ENCODE measurements at regions not wholly inside any gene's neighbourhood (a gene's known extent, or its start where the extent isn't known, plus 50 kb on each side); places are given as distances from the start of the nearest gene placed in this dataset.
"Not testable (repeated sequence)": the region's sequence is repeated elsewhere in the genome, so short reads cannot be mapped to it uniquely, and the experiment has no call there.

DNA sequence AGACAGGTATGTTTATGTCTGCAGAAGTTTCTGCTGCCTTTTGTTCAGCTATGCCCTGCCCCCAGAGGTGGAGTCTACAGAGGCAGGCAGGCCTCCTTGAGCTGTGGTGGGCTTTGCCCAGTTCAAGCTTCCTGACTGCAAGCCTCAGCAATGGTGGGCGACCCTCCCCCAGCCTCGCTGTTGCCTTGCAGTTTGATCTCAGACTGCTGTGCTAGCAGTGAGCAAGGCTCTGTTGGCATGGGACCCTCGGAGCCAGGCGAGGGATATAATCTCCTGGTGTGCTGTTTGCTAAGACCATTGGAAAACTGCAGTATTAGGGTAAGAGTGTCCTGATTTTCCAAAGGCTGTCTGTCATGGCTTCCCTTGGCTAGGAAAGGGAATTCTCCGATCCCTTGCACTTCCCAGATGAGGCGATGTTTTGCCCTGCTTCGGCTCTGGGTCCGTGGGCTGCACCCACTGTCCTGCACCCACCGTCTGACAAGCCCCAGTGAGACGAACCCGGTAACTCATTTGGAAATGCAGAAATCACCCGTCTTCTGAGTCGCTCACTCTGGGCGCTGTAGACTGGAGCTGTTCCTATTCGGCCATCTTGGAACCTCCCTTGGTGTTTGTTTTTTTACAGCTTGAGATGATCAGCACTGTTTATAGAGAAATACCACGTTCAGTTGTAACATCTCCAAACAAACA lies 2705.5 kb upstream of the PCDH20 start:
- intact Hi-C loops (cut with micrococcal nuclease) = not testable (repeated sequence)

DNA sequence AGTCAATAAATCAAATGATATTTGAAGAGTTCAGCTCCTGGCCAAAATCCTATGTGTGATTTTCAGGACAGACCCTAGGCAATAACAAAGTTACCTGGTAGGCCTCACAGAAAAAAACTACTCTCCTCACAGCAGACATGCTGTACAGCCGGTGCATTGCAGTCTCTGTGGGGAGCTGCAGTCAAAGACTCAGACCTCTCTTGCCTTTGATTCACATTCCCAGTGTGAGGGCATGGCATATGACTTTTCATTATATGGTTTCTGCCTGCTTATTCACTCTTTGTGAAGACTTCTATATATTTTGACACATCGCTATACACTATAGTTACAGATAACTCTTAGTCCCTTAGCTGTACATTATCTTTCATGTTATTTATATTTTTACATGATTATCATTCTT lies 2684.3 kb upstream of the PCDH20 start:
- intact Hi-C loops (cut with micrococcal nuclease) = no loop called here

DNA sequence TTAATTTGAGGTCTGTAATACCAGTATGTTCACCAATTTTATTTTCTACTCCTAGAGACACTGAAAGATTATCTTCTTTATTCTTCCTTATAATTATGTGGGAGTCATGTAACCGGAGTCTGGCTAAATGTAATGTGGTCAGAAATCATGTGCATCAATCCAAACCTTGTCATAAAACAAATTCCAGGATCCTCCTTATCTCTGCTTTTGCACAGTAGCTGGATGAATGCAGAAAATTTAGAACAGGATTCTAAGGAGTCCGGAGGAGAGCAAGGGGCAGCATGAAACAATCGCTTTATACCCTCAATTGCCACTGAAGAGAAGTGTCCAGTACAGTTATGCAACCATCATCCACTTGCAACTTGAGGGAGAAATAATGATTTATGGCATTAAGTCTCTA lies 2674.7 kb upstream of the PCDH20 start:
- intact Hi-C loops (cut with micrococcal nuclease) = no loop called here

DNA sequence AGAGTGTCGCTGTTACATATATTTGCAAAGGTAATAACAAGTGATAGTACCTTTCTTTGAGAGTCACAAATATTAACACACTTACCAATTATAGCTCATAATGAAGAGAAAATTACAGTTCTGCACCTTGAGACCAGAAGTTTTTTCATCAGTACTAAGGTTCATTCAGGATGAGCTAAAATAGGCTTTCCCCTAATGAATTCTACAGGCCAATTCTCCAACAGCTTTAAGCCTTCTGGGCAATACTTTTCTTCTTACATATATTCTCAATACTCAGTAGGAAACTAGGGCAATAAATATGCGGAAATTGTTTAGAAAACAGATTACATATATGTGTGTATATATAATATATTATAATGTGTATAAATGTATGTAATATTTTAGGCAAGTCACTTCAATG lies 2672.8 kb upstream of the PCDH20 start:
- intact Hi-C loops (cut with micrococcal nuclease) = no loop called here

DNA sequence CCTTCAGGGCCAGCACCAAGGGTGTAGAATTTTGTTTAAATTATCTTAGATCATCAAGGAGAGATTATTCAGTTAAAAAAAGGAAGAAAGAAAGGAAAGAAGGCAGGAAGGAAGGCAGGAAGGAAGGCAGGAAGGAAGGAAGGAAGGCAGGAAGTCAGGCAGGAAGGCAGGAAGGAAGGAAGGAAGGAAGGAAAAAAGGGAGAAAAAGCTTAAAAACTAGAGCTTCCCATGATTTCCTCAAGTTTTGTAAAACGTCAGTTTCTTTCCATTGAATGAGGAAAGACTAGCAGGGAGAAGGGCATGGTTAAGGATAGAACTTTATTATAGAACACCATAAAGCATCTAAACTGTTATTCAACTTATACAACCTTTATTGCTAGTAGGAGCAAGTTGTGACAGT lies 2672.0 kb upstream of the PCDH20 start:
- intact Hi-C loops (cut with micrococcal nuclease) = no loop called here

DNA sequence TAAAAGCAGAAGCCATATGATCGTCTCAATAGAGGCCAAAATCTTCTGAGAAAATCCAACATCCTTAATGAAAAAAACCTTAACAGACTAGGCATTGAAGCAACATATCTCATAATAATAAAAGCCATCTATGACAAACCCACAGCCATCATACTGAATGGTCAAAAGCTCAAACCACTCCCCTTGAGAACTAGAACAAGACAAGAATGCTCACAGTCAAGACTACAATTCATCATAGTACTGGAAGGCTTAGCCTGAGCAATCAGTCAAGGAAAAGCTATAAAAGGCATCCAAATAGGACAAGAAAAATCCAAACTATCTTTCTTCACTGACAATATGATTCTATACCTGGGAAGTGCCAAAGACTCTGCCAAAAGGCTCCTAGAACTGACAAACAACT lies 2668.2 kb upstream of the PCDH20 start:
- intact Hi-C loops (cut with micrococcal nuclease) = no loop called here

DNA sequence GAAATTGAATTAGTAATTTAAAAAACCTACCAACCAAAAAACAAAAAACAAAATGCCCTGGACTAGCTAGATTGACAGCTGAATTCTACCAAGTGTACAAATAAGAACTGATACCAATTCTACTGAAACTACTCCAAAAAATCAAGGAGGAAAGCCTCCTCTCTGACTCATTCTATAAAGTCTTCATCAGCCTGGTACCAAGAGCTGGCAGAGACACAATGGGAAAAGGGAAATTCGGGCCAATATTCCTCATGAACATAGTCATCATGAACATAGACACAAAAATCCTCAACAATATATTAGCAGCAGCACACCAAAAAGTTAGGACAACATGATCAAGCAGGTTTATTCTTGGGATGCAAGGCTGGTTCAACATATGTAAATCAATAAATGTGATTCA lies 2667.7 kb upstream of the PCDH20 start:
- intact Hi-C loops (cut with micrococcal nuclease) = no loop called here

DNA sequence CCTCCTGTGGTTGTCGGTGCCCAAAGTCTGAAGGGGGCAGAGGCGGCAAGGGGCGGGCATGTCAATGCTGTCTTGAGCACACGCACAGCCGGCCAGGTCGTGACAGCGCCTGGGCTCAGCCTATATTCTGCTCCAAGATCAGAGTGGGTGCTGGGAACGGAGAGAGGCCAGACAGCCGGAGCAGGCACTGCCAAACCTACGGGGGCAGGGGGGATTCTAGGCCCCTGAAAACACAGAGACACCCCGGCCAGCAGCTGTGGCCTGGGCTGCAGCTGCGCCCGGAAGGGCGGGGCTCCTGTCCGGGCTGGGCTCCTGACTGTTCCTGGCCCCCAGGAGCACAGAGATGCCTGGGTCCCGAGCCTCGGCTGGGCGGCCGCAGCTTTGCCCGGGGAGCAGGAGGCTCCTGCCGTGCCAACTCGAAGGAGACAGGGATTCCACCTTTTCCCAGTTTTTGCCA lies 2662.9 kb upstream of the PCDH20 start:
- intact Hi-C loops (cut with micrococcal nuclease) = no loop called here

DNA sequence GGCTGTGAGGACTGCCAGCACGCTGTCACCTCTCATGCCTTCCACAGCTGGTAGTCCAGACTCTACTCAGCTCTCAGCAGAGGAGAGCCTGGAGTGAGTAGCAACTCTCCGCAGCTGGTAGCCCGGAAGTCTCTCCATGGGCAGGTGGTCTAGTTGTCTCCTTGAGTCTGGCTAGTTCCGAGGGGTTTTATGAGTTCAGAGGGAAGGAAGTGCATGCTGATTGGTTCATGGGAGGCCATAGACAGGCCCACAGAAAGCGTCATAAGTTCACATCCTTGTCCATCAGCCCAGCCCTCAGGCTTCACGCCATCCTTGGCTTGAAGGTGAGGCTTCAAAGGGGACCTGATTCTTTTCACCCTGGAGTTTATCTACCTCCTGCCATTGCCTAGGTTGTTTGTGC lies 2662.4 kb upstream of the PCDH20 start:
- intact Hi-C loops (cut with micrococcal nuclease) = no loop called here

DNA sequence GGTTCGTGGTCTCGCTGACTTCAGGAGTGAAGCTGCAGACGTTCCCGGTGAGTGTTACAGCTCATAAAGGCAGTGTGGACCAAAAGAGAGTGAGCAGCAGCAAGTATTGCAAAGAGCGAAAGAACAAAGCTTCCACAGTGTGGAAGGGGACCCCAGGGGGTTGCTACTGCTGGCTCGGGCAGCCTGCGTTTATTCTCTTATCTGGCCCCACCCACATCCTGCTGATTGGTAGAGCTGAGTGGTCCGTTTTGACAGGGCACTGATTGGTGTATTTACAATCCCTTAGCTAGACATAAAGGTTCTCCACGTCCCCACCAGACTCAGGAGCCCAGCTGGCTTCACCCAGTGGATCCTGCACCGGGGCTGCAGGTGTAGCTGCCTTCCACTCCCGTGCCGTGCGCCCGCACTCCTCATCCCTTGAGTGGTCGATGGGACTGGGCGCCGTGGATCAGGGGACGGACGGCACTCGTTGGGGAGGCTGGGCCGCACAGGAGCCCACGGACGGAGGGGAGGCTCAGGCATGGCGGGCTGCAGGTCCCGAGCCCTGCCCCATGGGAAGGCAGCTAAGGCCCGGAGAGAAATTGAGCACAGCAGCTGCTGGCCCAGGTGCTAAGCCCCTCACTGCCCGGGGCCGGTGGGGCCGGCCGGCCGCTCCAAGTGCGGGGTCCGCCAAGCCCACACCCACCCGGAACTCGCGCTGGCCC lies 2661.6 kb upstream of the PCDH20 start:
- intact Hi-C loops (cut with micrococcal nuclease) = not testable (repeated sequence)

DNA sequence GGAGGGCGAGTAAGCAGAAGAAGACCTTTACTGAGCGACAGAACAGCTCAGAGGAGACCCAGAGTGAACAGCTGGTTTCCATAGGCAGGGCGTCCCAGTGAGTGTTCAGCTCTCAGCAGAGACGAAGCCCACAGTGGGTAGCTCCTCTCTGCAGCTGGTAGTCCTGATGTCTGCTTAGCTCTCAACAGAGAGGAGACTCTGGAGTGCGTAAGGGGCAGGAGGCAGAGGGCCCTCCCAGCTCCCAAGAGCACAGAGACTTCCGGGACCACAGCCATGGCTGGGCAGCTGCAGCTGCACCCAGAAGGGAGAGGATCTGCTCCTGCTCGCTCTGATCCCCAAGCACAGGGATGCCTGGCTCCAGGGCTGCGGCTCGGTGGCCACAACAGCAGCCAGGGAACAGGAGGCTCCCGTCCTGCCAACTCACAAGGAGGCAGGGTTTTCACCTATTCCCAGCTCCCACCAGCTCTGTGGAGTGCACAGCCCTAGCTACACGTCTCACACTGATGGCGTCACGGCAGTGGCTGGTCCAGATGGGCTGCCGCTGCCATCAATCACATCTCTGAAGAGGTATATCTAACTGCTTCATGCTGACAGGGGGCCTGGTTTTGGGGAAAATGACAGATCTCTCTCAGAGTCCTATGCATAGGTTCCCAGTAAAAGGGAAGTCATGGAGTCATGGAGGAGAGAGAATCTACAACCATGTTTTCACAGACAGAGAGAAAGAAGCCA lies 2660.1 kb upstream of the PCDH20 start:
- intact Hi-C loops (cut with micrococcal nuclease) = no loop called here

DNA sequence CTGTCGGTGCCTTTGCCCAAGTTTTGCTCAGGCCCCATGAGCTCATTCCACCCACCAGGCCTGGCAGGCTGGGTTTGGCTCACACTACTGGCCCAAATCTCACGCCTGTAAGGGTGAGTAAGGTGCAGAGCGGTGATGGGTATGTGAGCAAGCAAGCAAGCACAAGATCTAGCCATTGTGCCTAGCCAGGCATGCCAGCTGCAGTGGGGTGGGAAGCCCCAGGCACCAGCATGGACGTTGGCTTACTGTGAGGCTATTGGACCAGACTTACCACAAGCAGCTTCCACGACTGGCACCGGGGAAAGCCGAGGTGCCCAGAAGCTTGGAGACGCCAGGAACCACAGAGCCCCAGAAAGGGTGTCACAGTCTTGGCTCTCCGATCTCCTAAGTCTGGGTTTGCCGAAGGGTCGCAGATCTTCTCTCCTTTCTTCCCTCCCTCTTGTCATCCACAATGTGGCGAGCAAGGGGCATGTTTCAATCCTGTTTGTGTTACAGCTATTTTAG lies 2659.4 kb upstream of the PCDH20 start:
- intact Hi-C loops (cut with micrococcal nuclease) = no loop called here

DNA sequence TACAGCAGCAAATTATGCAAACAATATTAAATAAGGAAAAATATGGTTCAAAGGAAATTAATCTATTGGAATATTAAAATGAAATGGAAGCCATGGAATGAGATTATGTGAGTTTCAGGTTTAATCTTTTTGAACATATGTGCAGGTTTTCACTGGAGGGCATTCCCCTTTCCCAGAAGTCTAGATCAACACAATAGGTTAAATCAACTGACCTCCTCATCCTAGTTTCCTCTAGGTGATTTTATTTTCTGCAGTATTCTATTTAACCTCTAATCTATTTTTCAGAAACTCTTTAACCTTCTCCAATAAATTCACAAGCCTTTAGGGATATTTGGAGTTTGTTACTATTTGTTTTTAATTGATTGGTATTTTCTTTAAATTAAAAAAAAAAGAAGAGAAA lies 2657.6 kb upstream of the PCDH20 start:
- intact Hi-C loops (cut with micrococcal nuclease) = no loop called here

DNA sequence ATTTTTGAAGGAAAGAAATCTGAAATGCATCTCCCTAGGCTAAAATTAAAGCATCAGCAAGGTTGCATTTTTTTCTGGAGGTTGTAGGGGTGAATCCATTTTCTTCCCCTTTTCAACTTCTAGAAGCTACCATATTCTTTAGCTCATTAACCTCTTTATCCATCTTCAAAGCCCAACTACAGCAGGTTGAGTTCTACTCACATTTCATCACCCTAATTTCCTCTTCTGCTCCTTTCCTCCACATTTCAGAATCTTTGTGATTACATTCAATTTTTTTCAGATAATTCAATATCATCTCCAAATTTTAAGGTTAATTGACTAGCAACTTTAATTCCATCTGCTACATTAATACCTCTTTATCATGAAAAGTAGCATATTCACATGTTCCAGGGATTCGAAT lies 2655.7 kb upstream of the PCDH20 start:
- intact Hi-C loops (cut with micrococcal nuclease) = no loop called here

DNA sequence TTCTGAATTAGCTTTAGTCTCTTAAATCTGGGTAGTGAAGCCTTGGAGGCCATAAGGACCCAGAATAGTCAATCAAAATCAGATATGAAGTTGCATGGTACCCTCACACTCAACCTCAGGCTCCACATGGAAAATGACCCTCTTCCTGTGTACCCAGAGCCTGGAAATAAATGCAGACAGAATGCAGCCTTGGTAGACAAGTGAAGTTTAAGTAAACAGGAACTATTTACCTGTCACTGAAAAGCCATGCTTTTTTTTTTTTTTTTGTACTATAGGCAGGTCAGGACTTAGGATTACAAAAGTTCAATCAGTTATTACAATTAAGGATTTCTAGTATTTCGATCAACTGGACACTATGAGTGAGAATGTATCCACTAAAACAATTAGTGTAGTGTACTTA lies 2654.2 kb upstream of the PCDH20 start:
- intact Hi-C loops (cut with micrococcal nuclease) = no loop called here

DNA sequence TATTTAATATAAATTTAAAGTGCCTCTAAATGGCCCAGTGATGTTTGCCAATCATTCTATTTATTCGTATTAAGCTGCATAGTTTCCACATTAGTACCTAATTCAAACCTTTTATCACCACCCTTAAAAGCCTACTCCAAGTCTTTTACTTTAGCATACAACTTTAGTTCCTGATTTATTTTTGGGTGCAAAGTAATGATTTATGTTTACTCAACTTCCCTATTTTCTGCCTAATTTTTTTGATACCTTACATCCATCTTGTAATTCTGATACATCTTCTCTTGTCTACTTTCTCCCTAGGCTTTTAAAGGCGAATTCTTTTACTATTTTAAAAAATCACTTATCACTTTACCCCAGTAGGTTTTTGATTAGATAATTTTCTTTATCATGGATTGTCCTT lies 2651.1 kb upstream of the PCDH20 start:
- intact Hi-C loops (cut with micrococcal nuclease) = no loop called here

DNA sequence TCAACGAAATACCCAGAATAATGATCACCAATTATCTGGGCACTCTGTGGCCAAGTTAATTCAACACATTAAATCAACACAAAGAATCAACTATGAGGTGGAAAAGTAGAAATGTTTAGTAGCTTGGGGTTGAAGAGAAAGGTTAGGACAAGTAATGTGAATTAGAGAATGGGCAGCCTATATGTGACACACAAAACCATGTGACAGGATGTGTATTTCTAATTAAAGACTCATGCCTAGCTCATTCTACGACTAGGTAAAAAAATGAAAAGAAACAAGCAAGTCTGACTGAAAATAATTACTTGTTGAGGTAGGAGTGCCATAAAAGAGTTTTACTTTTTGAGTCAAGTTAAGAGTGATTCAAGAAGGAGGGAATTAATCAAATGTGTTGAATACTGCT lies 2646.0 kb upstream of the PCDH20 start:
- intact Hi-C loops (cut with micrococcal nuclease) = no loop called here

DNA sequence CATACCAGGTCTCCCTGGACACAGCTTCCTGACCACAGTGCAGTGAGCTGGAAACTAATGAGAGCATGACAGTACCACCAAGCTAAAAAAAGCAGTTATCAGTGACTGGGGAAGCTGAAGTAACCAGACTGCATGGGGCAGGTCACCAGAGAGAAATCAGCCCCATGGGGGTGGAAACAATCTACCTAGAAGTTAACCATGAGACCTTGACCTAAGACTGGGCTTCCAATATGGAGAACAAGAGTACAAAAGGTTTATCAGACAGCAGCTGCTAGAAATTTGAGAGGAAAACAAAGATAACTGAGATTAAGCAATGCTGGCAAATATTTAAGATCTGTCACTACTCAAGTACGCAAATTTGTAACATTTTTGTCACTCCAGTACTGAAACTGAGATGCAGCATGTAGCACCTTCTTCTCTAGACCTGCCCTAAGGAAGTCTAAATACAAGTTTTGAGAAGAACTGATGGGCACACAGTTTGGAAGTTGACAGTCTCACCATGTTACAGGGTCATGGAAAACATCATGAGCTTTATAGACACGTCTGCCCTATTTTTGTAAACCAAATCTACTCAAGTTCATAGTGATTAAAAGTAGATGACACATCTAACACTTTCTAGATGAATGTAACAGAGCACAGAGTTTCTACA lies 2641.8 kb upstream of the PCDH20 start:
- intact Hi-C loops (cut with micrococcal nuclease) = loop anchor here (5.0 kb wide), 1 partner anchor 50 kb away; no protein-coding TSS in a partner anchor

DNA sequence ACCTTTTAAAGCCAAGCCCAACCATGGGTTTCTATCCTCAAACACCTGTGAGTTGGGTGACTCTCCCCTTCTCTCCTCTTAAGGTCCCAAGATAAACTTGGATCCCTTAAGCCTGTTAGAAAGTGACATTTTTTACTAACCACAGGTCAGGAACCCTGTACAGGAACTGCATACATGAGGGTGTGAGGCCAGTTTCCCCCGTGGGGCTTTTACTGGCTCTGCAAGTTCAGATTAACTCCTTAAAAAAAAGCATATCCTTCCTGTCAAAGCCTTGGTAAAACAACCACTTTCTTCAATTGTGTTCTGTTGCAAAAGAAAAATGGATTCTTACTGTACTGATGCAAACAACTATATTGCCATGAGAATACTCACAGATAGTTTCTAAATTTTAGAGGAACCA lies 2638.7 kb upstream of the PCDH20 start:
- intact Hi-C loops (cut with micrococcal nuclease) = no loop called here

DNA sequence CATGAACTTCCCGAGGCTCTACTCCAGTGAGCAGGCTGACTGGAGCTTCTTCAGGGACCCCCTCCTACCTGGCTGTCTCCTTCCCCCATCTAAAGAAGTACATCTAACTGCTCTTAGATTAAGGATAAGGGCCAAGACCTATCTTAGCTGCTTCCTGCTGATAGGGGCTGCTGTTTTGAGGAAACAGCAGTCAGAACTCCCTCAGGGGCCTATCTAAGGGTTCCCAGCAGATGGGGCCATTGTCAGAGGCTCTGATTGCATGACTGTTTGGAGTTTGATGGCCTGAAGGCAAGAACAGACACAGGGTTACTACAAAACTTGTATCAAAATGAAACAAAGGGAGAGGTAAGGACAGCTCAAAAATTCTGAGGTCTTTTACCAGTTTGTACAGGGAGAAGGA lies 2636.9 kb upstream of the PCDH20 start:
- intact Hi-C loops (cut with micrococcal nuclease) = no loop called here

DNA sequence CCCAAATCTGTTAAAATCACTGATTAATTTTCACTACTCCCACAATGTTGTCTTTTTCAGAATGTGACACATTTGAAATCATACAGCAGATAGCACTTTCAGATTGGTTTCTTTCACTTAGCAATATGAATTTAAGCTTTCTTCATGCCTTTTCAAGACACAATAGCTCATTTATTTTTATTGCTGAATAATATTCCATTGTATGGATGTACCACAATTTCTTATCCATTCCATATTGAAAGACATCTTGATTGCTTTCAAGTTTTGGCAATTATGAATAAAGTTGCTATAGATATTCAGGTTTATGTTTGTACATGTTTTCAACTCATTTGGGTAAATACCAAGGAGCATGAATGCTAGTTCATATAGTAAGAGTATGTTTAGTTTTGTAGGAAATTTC lies 2635.6 kb upstream of the PCDH20 start:
- intact Hi-C loops (cut with micrococcal nuclease) = no loop called here

DNA sequence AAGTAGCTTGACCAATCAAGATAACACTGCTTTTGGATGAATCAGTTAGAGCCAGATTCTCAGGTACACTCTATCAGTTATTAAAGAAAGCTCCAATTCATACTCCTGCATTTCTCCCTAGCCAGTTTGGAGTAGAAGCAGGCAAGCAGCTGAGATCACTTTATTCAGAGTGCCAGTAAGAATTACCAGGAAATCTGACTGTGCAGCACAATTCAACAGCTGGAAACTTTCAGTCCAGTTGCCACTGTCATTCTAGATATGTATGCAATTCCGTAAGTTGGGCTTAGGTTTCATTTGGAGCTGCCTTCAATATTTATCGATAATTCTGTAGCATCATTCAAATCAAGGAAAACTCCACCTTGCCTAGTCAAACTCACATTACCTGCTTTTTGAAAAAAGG lies 2625.6 kb upstream of the PCDH20 start:
- intact Hi-C loops (cut with micrococcal nuclease) = no loop called here

All from T-helper 1 cell treated with Interleukin-12 subunit alpha and Interleukin-12 subunit beta and Interleukin-4 antibody, amounts not matched to agents 30 ng/mL and 1 ng/mL, for 36 hours (primary cell).